Parathyroid adenoma (tissue), 2 donors: ENCODE measurements at regions not wholly inside any gene's neighbourhood (a gene's known extent, or its start where the extent isn't known, plus 50 kb on each side); places are given as distances from the start of the nearest gene placed in this dataset.

Experiments used
- H2AFZ ChIP-seq: fragments of 300-600 bp; sonication (generic); one replicate; pipeline ENCODE4 v1.7.0; 2017; ENCODE audit warnings: antibody characterized with exemption, mild to moderate bottlenecking
- H3K27ac ChIP-seq: fragments of 300-600 bp; sonication (generic); one replicate; pipeline ENCODE4 v1.7.0; 2017
- H3K27me3 ChIP-seq: fragments of 300-600 bp; sonication (generic); one replicate; pipeline ENCODE4 v1.7.0; 2017; ENCODE audit warnings: low read length; ENCODE audit not compliant: control insufficient read depth, insufficient read depth
- H3K36me3 ChIP-seq: fragments of 300-600 bp; sonication (generic); one replicate; pipeline ENCODE4 v1.7.0; 2017; ENCODE audit warnings: low read length; ENCODE audit not compliant: control insufficient read depth, insufficient read depth
- H3K4me1 ChIP-seq: fragments of 300-600 bp; sonication (generic); one replicate; pipeline ENCODE4 v1.7.0; 2017; ENCODE audit warnings: control low read depth
- H3K4me2 ChIP-seq: fragments of 300-600 bp; sonication (generic); one replicate; pipeline ENCODE4 v1.7.0; 2017; ENCODE audit warnings: low read length
- H3K4me3 ChIP-seq: fragments of 300-600 bp; sonication (generic); one replicate; pipeline ENCODE4 v1.7.0; 2017; ENCODE audit warnings: low read depth, low read length
- H3K79me2 ChIP-seq: fragments of 300-600 bp; sonication (generic); one replicate; pipeline ENCODE4 v1.7.0; 2017; ENCODE audit warnings: control low read depth
- H3K9ac ChIP-seq: fragments of 300-600 bp; sonication (generic); one replicate; pipeline ENCODE4 v1.7.0; 2017; ENCODE audit warnings: mild to moderate bottlenecking
- H3K9me3 ChIP-seq: fragments of 300-600 bp; sonication (generic); one replicate; pipeline ENCODE4 v1.7.0; 2017; ENCODE audit warnings: low read length; ENCODE audit not compliant: control insufficient read depth
- TF ChIP-seq, protein P1 (sequence below): fragments of 300-600 bp; sonication (generic); IDR thresholded peaks from one replicate; pipeline ENCODE4 v1.7.0; 2017; ENCODE audit warnings: antibody characterized with exemption, mild to moderate bottlenecking
- donor health status: primary hyperparathyroidism.

DNA sequence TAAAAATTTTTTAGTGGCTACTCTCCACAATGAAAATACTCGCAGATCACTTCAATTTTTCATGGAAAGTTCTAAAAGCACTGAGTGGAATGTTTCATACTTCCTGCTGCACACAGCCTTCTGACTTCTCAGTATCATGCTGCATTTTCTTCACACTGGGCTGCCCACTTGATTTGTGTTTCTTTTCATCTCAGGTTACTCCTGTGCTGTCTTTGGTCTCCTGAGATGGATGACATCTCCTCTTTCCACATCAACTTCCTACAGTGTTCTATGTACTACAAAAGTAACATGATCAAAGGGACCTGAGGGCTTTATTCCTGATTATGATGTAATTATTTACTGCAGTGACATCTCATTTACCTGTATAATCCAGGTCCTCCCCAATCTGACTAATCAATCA is 927.7 kb downstream of the ROBO2 start:
- H3K79me2 ChIP-seq: no peaks in the 10 kb centered on the region
- H3K27ac ChIP-seq: no peak overlapping the region
- H2AFZ ChIP-seq: no peak overlapping the region
- TF ChIP-seq, protein P1, sequence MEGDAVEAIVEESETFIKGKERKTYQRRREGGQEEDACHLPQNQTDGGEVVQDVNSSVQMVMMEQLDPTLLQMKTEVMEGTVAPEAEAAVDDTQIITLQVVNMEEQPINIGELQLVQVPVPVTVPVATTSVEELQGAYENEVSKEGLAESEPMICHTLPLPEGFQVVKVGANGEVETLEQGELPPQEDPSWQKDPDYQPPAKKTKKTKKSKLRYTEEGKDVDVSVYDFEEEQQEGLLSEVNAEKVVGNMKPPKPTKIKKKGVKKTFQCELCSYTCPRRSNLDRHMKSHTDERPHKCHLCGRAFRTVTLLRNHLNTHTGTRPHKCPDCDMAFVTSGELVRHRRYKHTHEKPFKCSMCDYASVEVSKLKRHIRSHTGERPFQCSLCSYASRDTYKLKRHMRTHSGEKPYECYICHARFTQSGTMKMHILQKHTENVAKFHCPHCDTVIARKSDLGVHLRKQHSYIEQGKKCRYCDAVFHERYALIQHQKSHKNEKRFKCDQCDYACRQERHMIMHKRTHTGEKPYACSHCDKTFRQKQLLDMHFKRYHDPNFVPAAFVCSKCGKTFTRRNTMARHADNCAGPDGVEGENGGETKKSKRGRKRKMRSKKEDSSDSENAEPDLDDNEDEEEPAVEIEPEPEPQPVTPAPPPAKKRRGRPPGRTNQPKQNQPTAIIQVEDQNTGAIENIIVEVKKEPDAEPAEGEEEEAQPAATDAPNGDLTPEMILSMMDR: no peak
- no peak overlapping the region for H3K4me2 ChIP-seq
- H3K36me3 ChIP-seq: no peaks in the 10 kb centered on the region
- no peaks in the 10 kb centered on the region for H3K9me3 ChIP-seq
- H3K4me1 ChIP-seq: no peaks in the 10 kb centered on the region
- H3K27me3 ChIP-seq: no peaks in the 10 kb centered on the region
- no peak overlapping the region for H3K9ac ChIP-seq
- no peak overlapping the region for H3K4me3 ChIP-seq

DNA sequence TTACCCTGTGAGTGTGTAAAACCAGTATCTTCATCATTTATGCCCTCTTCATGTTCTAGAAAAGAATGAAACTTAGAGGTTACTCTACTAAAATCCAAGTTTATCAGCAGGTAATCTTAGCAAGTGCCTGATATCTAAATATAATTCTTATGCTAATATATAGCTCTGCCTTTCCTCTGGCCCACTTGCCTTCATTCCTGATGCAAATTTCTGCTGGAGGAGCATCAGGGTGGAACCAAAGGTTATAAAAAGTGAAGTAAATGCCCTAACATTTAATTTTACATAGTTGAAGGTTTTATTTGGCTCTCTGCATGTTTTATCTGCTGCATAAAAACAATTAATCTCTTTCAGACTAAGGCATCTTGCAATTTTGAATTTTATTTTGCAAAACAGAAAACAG is 936.2 kb downstream of the ROBO2 start:
- Histone ChIP-seq H3K9ac (no peak overlapping the region), H3K79me2 (no peaks in the 10 kb centered on the region), H3K9me3 (no peaks in the 10 kb centered on the region), H3K36me3 (no peaks in the 10 kb centered on the region), H3K4me1 (no peaks in the 10 kb centered on the region), H2AFZ (no peak overlapping the region), H3K27ac (no peak overlapping the region), H3K27me3 (no peaks in the 10 kb centered on the region), H3K4me3 (no peak overlapping the region), H3K4me2 (no peak overlapping the region)
- TF ChIP-seq, protein P1: no peak

DNA sequence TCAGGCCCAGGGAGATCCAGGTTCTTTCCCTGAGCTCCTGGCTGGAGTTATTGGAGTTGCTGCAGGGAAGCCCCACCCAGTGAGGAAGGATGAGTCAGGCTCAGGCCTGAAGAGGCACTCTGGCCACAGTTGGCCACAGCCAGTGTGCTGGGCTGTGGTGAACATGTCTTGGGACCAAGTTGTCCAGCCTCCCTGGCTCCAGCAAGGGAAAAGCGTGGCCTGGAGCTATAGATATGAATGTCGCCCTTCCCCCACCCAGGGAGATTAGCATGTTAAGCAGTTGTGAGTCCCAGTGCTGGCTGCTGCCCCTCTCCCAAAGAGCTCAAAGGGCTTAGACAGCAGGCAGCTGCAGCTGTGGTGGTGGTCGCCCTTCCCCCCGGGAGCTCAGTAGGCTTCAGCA is 963.2 kb downstream of the ROBO2 start:
- Histone ChIP-seq H3K9ac (no peak overlapping the region), H3K27me3 (no peaks in the 10 kb centered on the region), H3K79me2 (no peaks in the 10 kb centered on the region), H3K36me3 (no peaks in the 10 kb centered on the region), H3K4me2 (no peak overlapping the region), H2AFZ (no peak overlapping the region), H3K4me3 (no peak overlapping the region), H3K9me3 (no peaks in the 10 kb centered on the region), H3K4me1 (no peaks in the 10 kb centered on the region), H3K27ac (no peak overlapping the region)
- TF ChIP-seq, protein P1: no peak

DNA sequence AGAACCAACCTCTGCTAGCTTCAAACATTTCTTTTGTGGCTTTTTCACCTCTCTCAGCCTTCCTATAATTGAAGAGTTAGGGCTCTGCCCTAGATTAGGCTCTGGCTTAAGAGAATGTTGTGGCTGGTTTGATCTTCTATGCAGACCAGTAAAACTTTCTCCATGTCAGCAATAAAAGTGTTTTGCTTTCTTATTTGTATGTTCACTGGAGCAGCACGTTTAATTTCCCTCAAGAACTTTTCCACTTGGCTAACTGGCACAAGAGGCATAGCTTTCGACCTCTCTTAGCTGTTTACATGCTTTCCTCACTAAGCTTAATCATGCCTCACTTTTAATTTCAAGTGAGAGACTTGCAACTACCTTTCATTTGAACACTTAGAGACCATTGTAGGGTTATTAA is 964.7 kb downstream of the ROBO2 start:
- no peak overlapping the region for H3K9ac ChIP-seq
- TF ChIP-seq, protein P1: no peak
- H3K79me2 ChIP-seq: no peaks in the 10 kb centered on the region
- H2AFZ ChIP-seq: no peak overlapping the region
- H3K36me3 ChIP-seq: no peaks in the 10 kb centered on the region
- no peaks in the 10 kb centered on the region for H3K27me3 ChIP-seq
- H3K4me2 ChIP-seq: no peak overlapping the region
- no peaks in the 10 kb centered on the region for H3K9me3 ChIP-seq
- H3K4me3 ChIP-seq: no peak overlapping the region
- H3K27ac ChIP-seq: no peak overlapping the region
- H3K4me1 ChIP-seq: no peaks in the 10 kb centered on the region

DNA sequence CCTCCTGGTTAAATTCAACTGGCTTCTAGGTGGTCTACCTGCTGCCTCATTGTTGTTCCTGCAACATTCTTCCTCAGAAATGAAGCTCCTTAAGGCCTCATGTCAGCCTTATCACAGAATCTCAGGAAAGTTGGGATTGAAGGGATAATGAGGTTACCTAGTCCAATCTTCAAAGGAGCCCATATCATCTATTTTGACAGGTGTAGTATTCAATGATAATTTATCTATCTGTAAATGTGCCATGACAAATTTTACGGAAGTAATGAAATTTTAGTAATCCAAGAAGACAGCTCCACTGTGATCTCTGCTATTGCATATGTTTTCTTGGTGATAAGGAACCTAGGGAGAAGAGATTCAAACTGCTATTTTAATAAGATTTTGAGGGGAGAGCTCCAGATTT is 973.8 kb downstream of the ROBO2 start:
- Histone ChIP-seq H3K27ac (no peak overlapping the region), H2AFZ (no peak overlapping the region), H3K4me2 (no peak overlapping the region), H3K36me3 (no peaks in the 10 kb centered on the region), H3K9ac (no peak overlapping the region), H3K79me2 (no peaks in the 10 kb centered on the region), H3K4me1 (no peaks in the 10 kb centered on the region), H3K27me3 (no peaks in the 10 kb centered on the region), H3K9me3 (no peaks in the 10 kb centered on the region), H3K4me3 (no peak overlapping the region)
- TF ChIP-seq, protein P1: no peak
